Fibroblast of the aortic adventitia (primary cell): ENCODE measurements at regions not wholly inside any gene's neighbourhood (a gene's known extent, or its start where the extent isn't known, plus 50 kb on each side); places are given as distances from the start of the nearest gene placed in this dataset.

Experiments
- DNase-seq: peaks from one replicate; pipeline ENCODE4 v3.0.0-alpha.2; 2010; ENCODE audit warnings: low read depth
- H3K4me3 ChIP-seq: 2 replicates; pipeline ENCODE4 v1.5.1; 2011; ENCODE audit warnings: low read depth, mild to moderate bottlenecking, control low read depth, low read length, moderate library complexity
- CTCF ChIP-seq: IDR thresholded peaks from 2 replicates; pipeline ENCODE4 v1.5.1; 2011; ENCODE audit warnings: mild to moderate bottlenecking, low read length, control low read depth, inconsistent platforms; ENCODE audit not compliant: insufficient read depth

DNA sequence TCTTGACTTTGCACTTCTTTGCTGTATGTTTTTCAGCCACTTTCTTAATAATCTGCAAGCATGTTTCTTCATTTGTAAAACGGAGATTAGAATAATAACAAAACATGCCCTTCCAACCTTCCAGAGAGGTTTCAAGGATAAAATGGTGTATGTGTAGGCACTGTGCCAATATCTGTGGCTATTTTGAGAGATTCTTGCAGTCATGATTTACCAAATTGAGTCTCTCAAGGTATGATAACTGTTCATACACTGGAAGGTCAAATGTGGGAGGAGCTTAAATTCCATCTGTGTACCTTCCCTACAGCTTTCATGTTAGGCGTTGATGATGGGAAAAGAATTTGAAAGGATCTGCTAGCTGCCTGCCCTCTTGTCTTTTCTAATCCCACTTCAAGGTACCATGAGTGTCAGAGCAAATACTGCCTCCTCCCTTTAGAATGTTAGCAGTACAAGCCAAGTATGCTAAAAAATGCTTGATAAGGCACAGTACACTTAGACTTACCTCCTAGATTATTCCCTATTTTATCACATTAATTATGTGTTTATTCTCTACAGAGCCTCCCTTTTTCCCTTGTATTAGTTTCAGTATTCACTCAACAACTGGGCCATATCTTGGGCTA lies 78.0 kb upstream of the ST8SIA2 start:
- no peak for TF ChIP-seq CTCF
- H3K4me3 ChIP-seq = no peak overlapping the region
- DNase-seq = no peak

DNA sequence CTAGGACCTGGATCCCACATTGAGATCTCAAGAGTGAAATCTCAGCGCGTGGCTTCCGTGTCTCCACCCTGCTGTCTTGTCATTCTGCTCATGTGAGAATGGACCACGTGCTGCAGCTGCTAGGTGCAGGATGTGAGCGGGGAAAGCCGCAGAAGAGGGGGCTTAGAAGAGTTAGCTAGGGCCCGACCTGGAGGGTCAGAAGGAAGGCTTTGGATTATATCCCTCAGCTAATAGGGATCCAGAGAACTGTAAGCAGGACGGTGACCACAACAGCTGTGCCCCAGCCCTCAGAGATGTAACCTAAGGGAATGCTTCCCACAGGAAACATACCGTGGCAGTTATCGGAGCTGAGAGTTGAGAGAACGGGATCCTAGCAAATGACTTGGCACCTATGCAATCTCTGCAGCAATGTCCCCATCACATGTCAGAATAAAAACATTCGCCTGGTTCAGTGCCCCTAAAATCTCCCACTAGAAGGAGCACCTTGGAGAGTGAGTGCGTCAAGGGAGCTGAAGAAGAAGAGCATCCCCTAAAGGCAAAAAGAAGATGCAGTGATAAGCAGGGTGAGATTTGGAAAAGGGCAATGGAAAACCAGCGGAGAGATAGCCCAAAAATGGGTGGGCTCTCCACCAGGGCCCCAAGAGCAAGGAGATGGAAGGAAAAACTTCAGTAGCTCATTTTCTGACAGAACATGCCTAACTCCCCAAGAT lies 76.9 kb upstream of the ST8SIA2 start:
- no peak for DNase-seq
- no peak overlapping the region for H3K4me3 ChIP-seq
- TF ChIP-seq CTCF = no peak

- TF ChIP-seq CTCF = no peak
- no peak for DNase-seq
- H3K4me3 ChIP-seq = no peak overlapping the region
Observed at GRCh38 chr15:92320012-92320699, 73.5 kb upstream of the ST8SIA2 start.

- DNase-seq = no peak
- TF ChIP-seq CTCF = no peak
Observed at GRCh38 chr15:92322566-92323355, 70.9 kb upstream of the ST8SIA2 start.

GRCh38 chr15:92323525-92323924 lies 70.2 kb upstream of the ST8SIA2 start:
- DNase-seq = no peak
- no peak for TF ChIP-seq CTCF
- H3K4me3 ChIP-seq = no peak overlapping the region

More at GRCh38 chr15:92322566-92323355, 70.9 kb upstream of the ST8SIA2 start:
- H3K4me3 ChIP-seq = no peak overlapping the region

DNA sequence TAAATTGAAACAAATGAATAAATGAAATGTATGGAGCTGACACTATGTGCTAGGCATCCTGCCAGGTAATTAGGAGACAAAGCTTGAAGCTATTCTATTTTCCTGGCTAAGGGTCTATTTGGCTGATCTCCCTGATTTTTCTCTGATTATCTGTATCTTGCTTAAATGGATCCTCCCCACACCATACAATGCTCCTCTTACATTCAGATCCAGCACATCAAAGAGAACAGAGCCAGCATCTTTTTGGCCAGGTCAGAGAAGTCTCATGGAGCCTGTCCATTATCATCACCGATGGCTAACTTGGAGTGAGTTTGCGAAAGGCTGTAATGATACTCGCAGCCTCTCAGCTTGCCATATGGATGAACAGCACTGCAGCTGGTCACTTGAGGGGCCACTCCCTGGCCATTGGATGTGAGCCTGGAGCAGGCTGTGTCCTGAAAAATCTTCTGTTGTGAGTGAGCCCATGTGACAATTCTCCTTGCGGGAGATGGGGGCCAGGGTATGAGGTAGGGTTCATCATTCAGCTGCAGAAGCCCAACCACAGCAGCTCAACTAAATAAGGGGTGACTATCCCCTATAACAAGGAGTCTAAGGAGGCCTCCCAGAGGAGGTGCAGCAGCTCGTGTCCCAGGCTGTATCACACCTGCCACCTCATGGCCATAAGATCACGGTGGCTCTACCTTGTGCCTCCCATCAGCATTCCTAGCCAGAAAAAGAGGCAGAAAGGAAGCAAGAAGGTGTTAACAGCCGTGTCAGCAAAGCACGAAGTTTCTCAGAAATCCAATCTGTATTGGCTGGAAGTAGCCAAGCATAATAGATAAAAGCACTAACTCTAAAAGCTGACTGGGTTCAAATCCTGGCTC lies 69.3 kb upstream of the ST8SIA2 start:
- no peak overlapping the region for H3K4me3 ChIP-seq
- TF ChIP-seq CTCF = no peak
- DNase-seq = no peak
